Pancreas (tissue), 10 donors: ENCODE measurements at regions not wholly inside any gene's neighbourhood (a gene's known extent, or its start where the extent isn't known, plus 50 kb on each side); places are given as distances from the start of the nearest gene placed in this dataset.
"Not testable (repeated sequence)": the region's sequence is repeated elsewhere in the genome, so short reads cannot be mapped to it uniquely, and the experiment has no call there.

Experiments
- ATAC-seq, 4 donors: fragments of 200-7000 bp; cut with Tn5 transposase; one replicate each; pipeline versions ENCODE4 v1.8.0 to v1.9.1; 2020; ENCODE audit warnings: mild to moderate bottlenecking in 4 of 4, moderate library complexity in 4 of 4
- DNase-seq, 6 donors: peaks; one replicate each; pipeline ENCODE4 v3.0.0-alpha.2; 2020
- FAIRE-seq: peaks from 2 replicates; lab custom pipeline; 2012; peaks lifted over from hg19 to GRCh38; lab: Jason Lieb, UNC
- H3K27ac ChIP-seq, 4 donors: fragments of 200-600 bp; sonication (generic); 1 replicate in 3 of 4; 2 replicates in 1 of 4; pipeline versions ENCODE4 v1.5.0 to v1.8.0; 2020
- H3K27me3 ChIP-seq, 4 donors: fragments of 200-600 bp; one replicate each; pipeline ENCODE4 v1.8.0; 2021
- H3K36me3 ChIP-seq, 3 donors: fragments of 200-600 bp; sonication (generic) in 1 of 3; one replicate each; pipeline versions ENCODE4 v1.5.0 to v1.8.0; 2020 to 2021
- H3K4me1 ChIP-seq, 3 donors: fragments of 200-600 bp; one replicate each; pipeline ENCODE4 v1.8.0; 2021
- H3K4me3 ChIP-seq, 4 donors: fragments of 200-600 bp; sonication (generic) in 2 of 4; one replicate each; pipeline versions ENCODE4 v1.5.0 to v1.8.0; 2020 to 2021
- H3K9me3 ChIP-seq, 4 donors: fragments of 200-600 bp; one replicate each; pipeline ENCODE4 v1.8.0; 2021
- CTCF ChIP-seq, 4 donors: fragments of 200-600 bp; sonication (generic) in 3 of 4; IDR thresholded peaks; one replicate each; pipeline versions ENCODE4 v1.5.0 to v1.8.0; 2021; ENCODE audit warnings: antibody characterized with exemption in 4 of 4
- WGBS, 2 donors: extraction: QIAGEN DNeasy Blood & Tissue Kit; methylation state at CpG; one replicate each; pipeline ENCODE4 v1.1.7; 2013; 5-methylcytosine and 5-hydroxymethylcytosine counted together
- intact Hi-C, 3 donors: fragments of 100-400 bp; cut with DNase I; formaldehyde crosslinking; loops; one replicate each; pipeline versions ENCODE4 v1.11.1 to v1.14.2; 2022
- donor health status: healthy with polysubstance abuse.
- donor health status: DM: no; HTN: no; CAD: no; lungs with moderate emphysema.
- donor health status: DM: no; HTN: no; CAD: no.
- donor health status: control.
- donor health status: control.
- donor health status: Bipolar disorder and iron deficiency.
- donor health status: DM: yes; HTN: yes; CAD: no.
- donor health status: DM: no; HTN: no; CAD: no.
- donor health status: DM: no; HTN: no; CAD: no.
- donor health status: DM: yes; HTN: yes; CAD: no.

GRCh38 chr6:50966986-50967385 lies 148.3 kb downstream of the TFAP2B start:
- no peaks in the 10 kb centered on the region for H3K4me1 ChIP-seq
- ATAC-seq (no peak), DNase-seq (no peak), FAIRE-seq (no peak)
- intact Hi-C loops: no loop called here
- TF ChIP-seq CTCF (IDR thresholded peaks at IDR 0.05): no peak
- no peaks in the 10 kb centered on the region for H3K9me3 ChIP-seq
- H3K27ac ChIP-seq: no peak overlapping the region
- no peaks in the 10 kb centered on the region for H3K36me3 ChIP-seq
- no peak overlapping the region for H3K4me3 ChIP-seq
- H3K27me3 ChIP-seq: no peaks in the 10 kb centered on the region

- H3K4me3 ChIP-seq, H3K36me3 ChIP-seq, DNase-seq, ATAC-seq, FAIRE-seq, intact Hi-C loops, H3K9me3 ChIP-seq, H3K27ac ChIP-seq, H3K27me3 ChIP-seq, H3K4me1 ChIP-seq: not testable (repeated sequence)
- WGBS, 2 donors: 81 to 82% methylated on average over 5 of the region's 5 CpGs
Observed at GRCh38 chr6:50968246-50968645, 149.6 kb downstream of the TFAP2B start.

GRCh38 chr6:50970908-50971307 lies 152.2 kb downstream of the TFAP2B start:
- 24 to 27% methylated on average over 1 of the region's 1 CpG for WGBS, 2 donors
- Histone ChIP-seq H3K27me3 (no peaks in the 10 kb centered on the region), H3K4me3 (no peak overlapping the region), H3K36me3 (no peaks in the 10 kb centered on the region), H3K9me3 (no peaks in the 10 kb centered on the region), H3K27ac (no peak overlapping the region), H3K4me1 (no peaks in the 10 kb centered on the region)
- ATAC-seq (no peak), FAIRE-seq (no peak), DNase-seq (no peak)
- intact Hi-C loops: loop anchor here in 1 of 3 donors (10.0 kb wide), 1 partner anchor 314 kb away; no protein-coding TSS in a partner anchor
- TF ChIP-seq CTCF (IDR thresholded peaks at IDR 0.05): no peak

- FAIRE-seq (no peak), DNase-seq (no peak), ATAC-seq (no peak)
- H3K27me3 ChIP-seq: no peaks in the 10 kb centered on the region
- H3K27ac ChIP-seq: no peak overlapping the region
- no peak overlapping the region for H3K4me3 ChIP-seq
- H3K4me1 ChIP-seq: no peaks in the 10 kb centered on the region
- no peak for TF ChIP-seq CTCF (IDR thresholded peaks at IDR 0.05)
- H3K9me3 ChIP-seq: no peaks in the 10 kb centered on the region
- H3K36me3 ChIP-seq: no peaks in the 10 kb centered on the region
- 29 to 33% methylated on average over 2 of the region's 2 CpGs for WGBS, 2 donors
- intact Hi-C loops: loop anchor here in 1 of 3 donors (10.0 kb wide), 1 partner anchor 311 kb away; no protein-coding TSS in a partner anchor
Observed at GRCh38 chr6:50973464-50973863, 154.8 kb downstream of the TFAP2B start.

- 65 to 72% methylated on average over 3 of the region's 3 CpGs for WGBS, 2 donors
- H3K4me1 ChIP-seq: no peaks in the 10 kb centered on the region
- FAIRE-seq (no peak), DNase-seq (no peak), ATAC-seq (no peak)
- H3K4me3 ChIP-seq: no peak overlapping the region
- H3K27ac ChIP-seq: no peak overlapping the region
- no peaks in the 10 kb centered on the region for H3K27me3 ChIP-seq
- no peaks in the 10 kb centered on the region for H3K9me3 ChIP-seq
- intact Hi-C loops: loop anchor here in 1 of 3 donors (10.0 kb wide), 1 partner anchor 310 kb away; no protein-coding TSS in a partner anchor
- no peak for TF ChIP-seq CTCF (IDR thresholded peaks at IDR 0.05)
- no peaks in the 10 kb centered on the region for H3K36me3 ChIP-seq
Observed at GRCh38 chr6:50974319-50974718, 155.6 kb downstream of the TFAP2B start.
